Sigmoid colon (tissue), 4 donors: ENCODE measurements at regions not wholly inside any gene's neighbourhood (a gene's known extent, or its start where the extent isn't known, plus 50 kb on each side); places are given as distances from the start of the nearest gene placed in this dataset.

Source experiments
- POLR2A ChIP-seq, 2 donors: fragments of 450-650 bp; IDR thresholded peaks; one replicate each; pipeline ENCODE4 v1.6.1; 2016; ENCODE audit warnings: antibody characterized with exemption in 2 of 2, mild to moderate bottlenecking in 2 of 2, moderate library complexity in 2 of 2
- POLR2AphosphoS5 ChIP-seq, 4 donors: sonication (generic); formaldehyde crosslinking; IDR thresholded peaks; one replicate each; pipeline ENCODE4 v1.6.1; 2017; ENCODE audit warnings: antibody characterized with exemption in 4 of 4
- TF ChIP-seq, protein P1 (sequence below), 4 experiments: fragments of 450-650 bp in 3 of 4; fragments of 200-600 bp in 1 of 4; IDR thresholded peaks; one replicate each; pipeline ENCODE4 v1.5.1; 2016 to 2019; ENCODE audit warnings: antibody characterized with exemption in 4 of 4, mild to moderate bottlenecking in 3 of 4, moderate library complexity in 2 of 4

GRCh38 chrX:104419211-104419610, 146.8 kb upstream of the IL1RAPL2 start:
- TF ChIP-seq POLR2AphosphoS5 (IDR thresholded peaks at IDR 0.05), result no peak
- TF ChIP-seq, protein P1, sequence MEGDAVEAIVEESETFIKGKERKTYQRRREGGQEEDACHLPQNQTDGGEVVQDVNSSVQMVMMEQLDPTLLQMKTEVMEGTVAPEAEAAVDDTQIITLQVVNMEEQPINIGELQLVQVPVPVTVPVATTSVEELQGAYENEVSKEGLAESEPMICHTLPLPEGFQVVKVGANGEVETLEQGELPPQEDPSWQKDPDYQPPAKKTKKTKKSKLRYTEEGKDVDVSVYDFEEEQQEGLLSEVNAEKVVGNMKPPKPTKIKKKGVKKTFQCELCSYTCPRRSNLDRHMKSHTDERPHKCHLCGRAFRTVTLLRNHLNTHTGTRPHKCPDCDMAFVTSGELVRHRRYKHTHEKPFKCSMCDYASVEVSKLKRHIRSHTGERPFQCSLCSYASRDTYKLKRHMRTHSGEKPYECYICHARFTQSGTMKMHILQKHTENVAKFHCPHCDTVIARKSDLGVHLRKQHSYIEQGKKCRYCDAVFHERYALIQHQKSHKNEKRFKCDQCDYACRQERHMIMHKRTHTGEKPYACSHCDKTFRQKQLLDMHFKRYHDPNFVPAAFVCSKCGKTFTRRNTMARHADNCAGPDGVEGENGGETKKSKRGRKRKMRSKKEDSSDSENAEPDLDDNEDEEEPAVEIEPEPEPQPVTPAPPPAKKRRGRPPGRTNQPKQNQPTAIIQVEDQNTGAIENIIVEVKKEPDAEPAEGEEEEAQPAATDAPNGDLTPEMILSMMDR (IDR thresholded peaks at IDR 0.05), result no peak
- no peak for TF ChIP-seq POLR2A (IDR thresholded peaks at IDR 0.05)
